Coronary artery (tissue), 2 donors: ENCODE measurements at regions not wholly inside any gene's neighbourhood (a gene's known extent, or its start where the extent isn't known, plus 50 kb on each side); places are given as distances from the start of the nearest gene placed in this dataset.

Experiments
- DNase-seq: peaks from one replicate; pipeline ENCODE4 v3.0.0-alpha.2; 2017; ENCODE audit warnings: low spot score
- H3K27ac ChIP-seq, 2 donors: fragments of 200-600 bp; sonication (generic); one replicate each; pipeline ENCODE4 v1.5.1; 2016 to 2019
- H3K4me3 ChIP-seq: fragments of 200-600 bp; sonication (generic); 2 replicates; pipeline ENCODE4 v1.5.1; 2016; ENCODE audit warnings: mild to moderate bottlenecking, moderate library complexity
- CTCF ChIP-seq: fragments of 200-600 bp; sonication (generic); IDR thresholded peaks from one replicate; pipeline ENCODE4 v1.5.1; 2019; ENCODE audit warnings: antibody characterized with exemption

DNA sequence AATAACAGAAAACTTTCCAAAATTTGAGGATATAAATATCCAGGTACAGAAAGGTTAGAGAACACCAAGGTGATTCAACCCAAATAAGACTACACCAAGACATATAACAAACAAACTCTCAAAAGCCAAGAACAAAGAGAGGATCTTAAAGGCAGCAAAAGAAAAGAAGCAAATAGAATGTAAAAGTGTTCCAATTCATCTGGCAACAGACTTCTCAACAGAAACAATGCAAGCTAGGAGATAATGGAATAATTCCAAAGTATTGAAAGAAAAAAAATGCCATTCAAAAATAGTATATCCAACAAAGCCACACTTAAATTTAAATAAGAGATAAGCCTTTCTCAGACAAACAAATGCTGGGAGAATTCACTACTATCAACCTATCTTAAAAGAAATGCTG lies 153.0 kb upstream of the FAT3 start:
- Histone ChIP-seq H3K27ac (no peak overlapping the region), H3K4me3 (no peak overlapping the region)
- no peak for DNase-seq
- no peak for TF ChIP-seq CTCF

DNA sequence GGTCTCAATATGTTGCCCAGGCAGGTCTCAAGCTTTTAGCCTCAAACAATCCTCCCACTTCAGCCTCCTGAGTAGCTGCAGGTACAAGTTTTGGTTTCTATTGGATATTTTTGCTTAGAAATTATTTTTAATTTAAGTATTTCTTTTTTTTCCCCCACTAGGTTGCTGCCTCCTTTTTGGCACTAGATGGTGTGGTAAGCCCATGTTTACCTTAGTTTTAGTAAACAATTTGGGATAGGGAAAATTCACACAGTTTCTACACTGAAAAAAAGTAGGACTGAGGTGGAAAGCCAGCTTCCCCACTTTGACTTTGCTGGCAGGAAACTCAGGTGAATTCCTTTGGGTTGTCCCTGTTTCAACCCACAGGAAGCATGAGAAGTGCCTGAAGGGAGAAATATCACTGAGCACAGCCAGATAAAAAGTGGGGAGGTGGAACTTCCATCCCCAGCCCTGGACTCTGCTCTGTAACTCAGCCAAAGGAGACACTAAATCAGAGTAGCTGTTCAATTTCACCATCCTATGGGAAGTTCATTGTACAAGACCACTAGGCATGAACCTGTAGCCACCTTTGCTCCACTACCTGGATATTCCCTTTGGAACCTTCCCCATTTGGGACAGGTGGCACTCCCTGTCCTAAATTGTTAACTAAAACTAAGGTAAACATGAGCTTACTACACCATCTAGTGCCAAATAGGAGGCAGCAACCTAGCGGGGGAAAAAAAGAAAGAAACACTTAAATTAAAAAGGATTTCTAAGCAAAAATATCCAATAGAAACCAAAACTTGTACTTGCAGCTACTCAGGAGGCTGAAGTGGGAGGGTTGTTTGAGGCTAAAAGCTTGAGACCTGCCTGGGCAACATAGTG lies 154.4 kb upstream of the FAT3 start:
- H3K27ac ChIP-seq, result no peak overlapping the region
- DNase-seq, result no peak
- TF ChIP-seq CTCF, result no peak

DNA sequence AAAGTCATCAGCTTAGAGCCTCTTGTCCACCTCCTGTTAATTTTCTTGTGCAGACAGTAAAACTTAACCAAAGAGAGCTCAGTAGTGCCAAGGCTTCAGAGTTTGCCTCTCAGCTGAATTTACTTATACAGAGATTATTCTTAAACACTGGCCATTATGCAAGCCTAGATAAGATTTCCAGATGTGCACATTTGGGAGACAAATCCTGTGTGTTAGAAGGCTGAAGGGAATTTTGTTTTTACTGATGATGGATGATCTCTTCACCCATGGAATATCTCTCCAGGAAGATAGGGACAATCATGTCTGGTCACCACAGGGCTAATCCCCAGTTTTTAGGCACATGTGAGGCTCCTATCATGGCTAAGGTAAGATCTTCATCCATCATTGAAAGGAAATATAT lies 157.6 kb upstream of the FAT3 start:
- DNase-seq, result no peak
- Histone ChIP-seq H3K27ac (no peak overlapping the region), H3K4me3 (no peak overlapping the region)
- no peak for TF ChIP-seq CTCF

More for the DNA sequence above, 154.4 kb upstream of the FAT3 start:
- H3K4me3 ChIP-seq, result no peak overlapping the region

GRCh38 chr11:92061456-92062062 lies 163.1 kb upstream of the FAT3 start:
- DNase-seq, result no peak
- no peak overlapping the region for H3K27ac ChIP-seq
- no peak for TF ChIP-seq CTCF

DNA sequence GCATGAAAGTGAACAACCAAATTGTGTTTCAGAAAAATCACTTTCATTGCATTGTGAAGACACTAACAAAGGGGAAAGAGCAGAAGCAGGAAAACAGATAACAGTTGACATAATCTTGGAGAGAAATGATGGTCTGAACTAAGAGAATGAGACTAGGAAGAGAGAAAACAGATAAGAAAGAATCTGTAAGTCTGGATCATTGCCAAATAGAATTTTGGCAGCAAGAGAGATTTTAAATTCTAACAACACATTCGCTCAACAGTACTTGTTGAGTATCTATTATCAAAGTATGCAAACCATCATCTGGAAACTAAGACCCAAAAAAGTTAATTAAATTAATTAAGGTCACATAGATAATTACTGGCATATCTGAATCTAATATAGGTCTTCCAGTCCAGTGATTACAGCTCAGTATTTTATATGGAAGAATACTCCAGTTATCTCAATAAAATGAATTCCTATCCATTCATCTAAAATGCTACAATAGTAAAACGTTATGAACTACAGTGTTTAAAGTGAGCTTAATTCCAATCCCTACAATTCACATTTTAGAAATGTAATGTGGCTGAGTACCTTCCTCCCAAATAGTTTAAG lies 166.7 kb upstream of the FAT3 start:
- no peak for DNase-seq
- H3K4me3 ChIP-seq, result no peak overlapping the region
- TF ChIP-seq CTCF, result no peak
- no peak overlapping the region for H3K27ac ChIP-seq

More at GRCh38 chr11:92061456-92062062, 163.1 kb upstream of the FAT3 start:
- no peak overlapping the region for H3K4me3 ChIP-seq

- H3K27ac ChIP-seq, result no peak overlapping the region
- TF ChIP-seq CTCF, result no peak
- no peak overlapping the region for H3K4me3 ChIP-seq
- no peak for DNase-seq
These were observed 171.4 kb upstream of the FAT3 start for GRCh38 chr11:92053216-92053615.
